ENCODE measurements at regions not wholly inside any gene's neighbourhood (a gene's known extent, or its start where the extent isn't known, plus 50 kb on each side); places are given as distances from the start of the nearest gene placed in this dataset.
A peak's percentile ranks its signal among the peaks of the same experiment; 100 is the strongest.

DNA sequence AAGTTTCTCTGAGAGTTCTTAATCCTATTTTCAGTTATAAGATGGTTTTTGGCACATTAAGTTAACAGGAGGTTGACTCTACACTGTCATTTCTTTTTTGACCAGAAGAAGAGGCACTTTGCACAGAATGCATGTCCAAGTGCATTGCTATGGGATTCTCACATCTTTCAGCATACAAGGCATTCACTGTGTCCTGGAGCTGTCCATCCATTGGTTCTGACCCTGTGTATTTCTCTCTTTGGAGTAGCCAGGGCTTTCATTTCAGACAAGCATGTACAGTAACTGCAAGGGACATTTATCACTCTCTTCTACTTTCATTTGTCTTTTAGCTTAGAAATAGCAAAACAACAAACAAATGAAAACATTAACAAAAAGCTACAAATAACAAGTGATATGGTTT lies 275.1 kb upstream of the IMPG1 start:
- intact Hi-C loops (cut with DNase I; ENCODE audit: low total_unique reads) = no loop called here
- TF ChIP-seq POLR2A (IDR thresholded peaks at IDR 0.05) = no peak
- TF ChIP-seq EP300 (IDR thresholded peaks at IDR 0.05) = no peak
- TF ChIP-seq, protein P1, sequence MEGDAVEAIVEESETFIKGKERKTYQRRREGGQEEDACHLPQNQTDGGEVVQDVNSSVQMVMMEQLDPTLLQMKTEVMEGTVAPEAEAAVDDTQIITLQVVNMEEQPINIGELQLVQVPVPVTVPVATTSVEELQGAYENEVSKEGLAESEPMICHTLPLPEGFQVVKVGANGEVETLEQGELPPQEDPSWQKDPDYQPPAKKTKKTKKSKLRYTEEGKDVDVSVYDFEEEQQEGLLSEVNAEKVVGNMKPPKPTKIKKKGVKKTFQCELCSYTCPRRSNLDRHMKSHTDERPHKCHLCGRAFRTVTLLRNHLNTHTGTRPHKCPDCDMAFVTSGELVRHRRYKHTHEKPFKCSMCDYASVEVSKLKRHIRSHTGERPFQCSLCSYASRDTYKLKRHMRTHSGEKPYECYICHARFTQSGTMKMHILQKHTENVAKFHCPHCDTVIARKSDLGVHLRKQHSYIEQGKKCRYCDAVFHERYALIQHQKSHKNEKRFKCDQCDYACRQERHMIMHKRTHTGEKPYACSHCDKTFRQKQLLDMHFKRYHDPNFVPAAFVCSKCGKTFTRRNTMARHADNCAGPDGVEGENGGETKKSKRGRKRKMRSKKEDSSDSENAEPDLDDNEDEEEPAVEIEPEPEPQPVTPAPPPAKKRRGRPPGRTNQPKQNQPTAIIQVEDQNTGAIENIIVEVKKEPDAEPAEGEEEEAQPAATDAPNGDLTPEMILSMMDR (IDR thresholded peaks at IDR 0.05) = no peak
- Histone ChIP-seq H3K4me3 (no peak overlapping the region), H3K27ac (no peak overlapping the region), H3K36me3 (no peaks in the 10 kb centered on the region), H3K9me3 (no peaks in the 10 kb centered on the region), H3K4me1 (no peaks in the 10 kb centered on the region), H3K27me3 (no peaks in the 10 kb centered on the region)
- peak in 1 of 2 donors; percentile 2 for DNase-seq

DNA sequence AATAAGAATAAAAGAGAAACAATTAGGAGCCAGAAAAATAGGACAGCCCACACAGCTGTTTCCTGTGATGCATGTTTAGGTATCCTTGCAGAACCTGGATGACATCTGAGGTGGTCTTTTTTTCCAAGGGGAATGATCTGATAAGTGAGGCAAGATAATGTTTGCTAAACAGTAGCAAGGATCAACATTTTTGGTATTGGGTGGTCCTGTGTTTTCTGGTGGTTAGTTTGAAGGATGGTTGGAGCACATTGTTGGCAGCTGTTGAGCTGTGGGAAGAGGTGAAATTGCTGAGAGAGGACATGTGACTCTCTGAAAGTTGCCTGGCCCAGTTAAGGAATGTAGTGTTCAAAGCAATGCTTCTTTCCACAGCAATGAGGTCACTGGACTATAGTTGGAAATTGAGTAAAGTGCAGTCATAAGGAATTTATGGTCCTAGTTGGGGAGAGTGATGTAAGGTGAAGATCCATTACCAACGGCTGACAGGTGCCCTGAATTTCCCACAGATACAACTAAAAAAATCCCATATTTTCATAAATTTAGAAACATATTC lies 270.2 kb upstream of the IMPG1 start:
- intact Hi-C loops (cut with DNase I; ENCODE audit: low total_unique reads) = no loop called here
- H3K36me3 ChIP-seq = no peaks in the 10 kb centered on the region
- DNase-seq = peak in 1 of 2 donors; percentile 7
- 77 to 96% (median 79%) methylated on average over 1 of the region's 1 CpG for WGBS, 5 donors
- H3K27me3 ChIP-seq = no peaks in the 10 kb centered on the region
- H3K27ac ChIP-seq = no peak overlapping the region
- TF ChIP-seq, protein P1 (IDR thresholded peaks at IDR 0.05) = no peak
- TF ChIP-seq EP300 (IDR thresholded peaks at IDR 0.05) (no peak), POLR2AphosphoS5 (IDR thresholded peaks at IDR 0.05) (no peak), POLR2A (IDR thresholded peaks at IDR 0.05) (no peak)
- peaks cover 0 to 7% (median 1%) of the 10 kb centered on the region in 4 donors for H3K9me3 ChIP-seq
- no peaks in the 10 kb centered on the region for H3K4me1 ChIP-seq
- H3K4me3 ChIP-seq = no peak overlapping the region

DNA sequence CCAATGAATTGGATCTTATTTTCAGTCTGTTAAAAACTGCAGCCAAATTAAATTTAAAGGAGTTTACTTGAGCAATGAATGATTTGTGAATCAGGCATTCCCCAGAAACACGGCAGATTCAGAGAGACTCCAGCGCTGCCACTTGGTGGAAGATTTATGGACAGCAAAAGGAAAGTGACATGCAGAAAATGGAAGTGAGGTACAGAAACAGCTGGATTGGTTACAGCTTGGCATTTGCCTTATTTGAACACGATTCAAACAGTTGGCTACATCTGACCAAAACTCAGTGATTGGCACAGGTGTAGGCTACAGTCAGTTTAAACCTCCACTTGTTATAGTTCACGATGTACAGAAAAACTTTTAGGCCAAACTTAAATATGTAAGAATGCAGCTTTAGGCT lies 257.6 kb upstream of the IMPG1 start:
- no peak for DNase-seq
- Histone ChIP-seq H3K36me3 (no peaks in the 10 kb centered on the region), H3K4me1 (no peaks in the 10 kb centered on the region), H3K27ac (no peak overlapping the region), H3K9me3 (peaks cover 0 to 20% (median 16%) of the 10 kb centered on the region in 4 donors), H3K27me3 (no peaks in the 10 kb centered on the region), H3K4me3 (no peak overlapping the region)
- intact Hi-C loops (cut with DNase I; ENCODE audit: low total_unique reads) = no loop called here
- 65 to 74% (median 69%) methylated on average over 4 of the region's 4 CpGs for WGBS, 5 donors
- TF ChIP-seq EP300 (IDR thresholded peaks at IDR 0.05) (no peak), POLR2A (IDR thresholded peaks at IDR 0.05) (no peak)
- TF ChIP-seq, protein P1 (IDR thresholded peaks at IDR 0.05) = no peak

DNA sequence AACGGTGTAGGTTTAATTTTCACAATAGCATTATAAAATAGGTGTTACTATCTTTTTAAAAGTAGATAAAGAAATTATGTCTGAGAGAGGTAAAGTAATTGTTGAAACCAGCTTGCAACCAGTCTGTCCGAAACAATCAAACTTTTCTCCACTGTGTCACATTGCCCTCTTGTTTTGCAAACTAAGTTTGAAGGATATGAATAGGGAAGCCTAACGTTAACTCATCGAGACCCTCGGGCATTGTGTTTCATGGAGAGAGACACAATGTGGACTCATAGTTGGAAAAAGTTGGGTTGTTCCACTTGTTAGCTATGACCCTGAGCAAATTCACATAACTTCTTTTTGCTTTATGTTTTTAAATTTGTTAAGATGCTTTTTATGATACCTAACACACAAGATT lies 254.4 kb upstream of the IMPG1 start:
- Histone ChIP-seq H3K27ac (no peak overlapping the region), H3K27me3 (no peaks in the 10 kb centered on the region), H3K9me3 (peaks cover 0 to 9% (median 4%) of the 10 kb centered on the region in 4 donors), H3K36me3 (no peaks in the 10 kb centered on the region), H3K4me1 (no peaks in the 10 kb centered on the region), H3K4me3 (no peak overlapping the region)
- intact Hi-C loops (cut with DNase I; ENCODE audit: low total_unique reads) = no loop called here
- DNase-seq = no peak
- WGBS, 5 donors = 83 to 90% (median 85%) methylated on average over 5 of the region's 5 CpGs
- TF ChIP-seq POLR2AphosphoS5 (IDR thresholded peaks at IDR 0.05) = no peak
- TF ChIP-seq POLR2A (IDR thresholded peaks at IDR 0.05) = no peak
- TF ChIP-seq, protein P1 (IDR thresholded peaks at IDR 0.05) = no peak
- TF ChIP-seq EP300 (IDR thresholded peaks at IDR 0.05) = no peak

Small RNAs in the stretch of these regions (small RNA-seq; reads per million reads assigned to genes)
- gene AL365222.1 (0 reads per million in 4 donors), gene RNU6-261P (0 reads per million in 4 donors), gene RNU6-84P (0 reads per million in 4 donors)
